Lung (tissue), 11 donors: ENCODE measurements at regions not wholly inside any gene's neighbourhood (a gene's known extent, or its start where the extent isn't known, plus 50 kb on each side); places are given as distances from the start of the nearest gene placed in this dataset.

Source experiments
- ATAC-seq: fragments of 200-7000 bp; cut with Tn5 transposase; one replicate; pipeline ENCODE4 v1.9.1; 2020; ENCODE audit warnings: moderate number of reproducible peaks; ENCODE audit not compliant: insufficient read depth, low FRiP score
- DNase-seq, 3 donors: peaks; one replicate each; pipeline ENCODE4 v3.0.0-alpha.2; 2013 to 2017
- H3K27ac ChIP-seq, 2 donors: one replicate each; pipeline ENCODE4 v1.5.1; 2013; ENCODE audit warnings: mild to moderate bottlenecking in 2 of 2, moderate library complexity in 2 of 2, control low read depth in 1 of 2, inconsistent platforms in 1 of 2, low read depth in 1 of 2, low read length in 1 of 2
- H3K27me3 ChIP-seq, 3 donors: one replicate each; pipeline ENCODE4 v1.5.1; 2013; ENCODE audit warnings: low read length in 2 of 3; ENCODE audit not compliant: control insufficient read depth in 3 of 3, insufficient read depth in 3 of 3
- H3K36me3 ChIP-seq, 4 donors: one replicate each; pipeline ENCODE4 v1.5.1; 2013; ENCODE audit warnings: low read length in 4 of 4, mild to moderate bottlenecking in 1 of 4, moderate library complexity in 1 of 4; ENCODE audit not compliant: control insufficient read depth in 4 of 4, insufficient read depth in 4 of 4
- H3K4me1 ChIP-seq, 5 donors: one replicate each; pipeline ENCODE4 v1.5.1; 2013; ENCODE audit warnings: low read length in 5 of 5, mild to moderate bottlenecking in 2 of 5, moderate library complexity in 1 of 5; ENCODE audit not compliant: control insufficient read depth in 5 of 5, insufficient read depth in 5 of 5
- H3K4me3 ChIP-seq: one replicate; pipeline ENCODE4 v1.5.1; 2013; ENCODE audit warnings: mild to moderate bottlenecking, control low read depth, moderate library complexity
- H3K9ac ChIP-seq, 2 donors: one replicate each; pipeline ENCODE4 v1.5.1; 2013; ENCODE audit warnings: low read length in 2 of 2, control low read depth in 1 of 2; ENCODE audit not compliant: insufficient read depth in 1 of 2
- H3K9me3 ChIP-seq, 4 donors: one replicate each; pipeline ENCODE4 v1.5.1; 2013; ENCODE audit warnings: low read length in 3 of 4, mild to moderate bottlenecking in 1 of 4, moderate library complexity in 1 of 4; ENCODE audit not compliant: control insufficient read depth in 4 of 4, insufficient read depth in 3 of 4
- CTCF ChIP-seq: IDR thresholded peaks from 2 replicates; pipeline ENCODE4 v1.5.1; 2012; ENCODE audit warnings: mild to moderate bottlenecking; ENCODE audit errors: control extremely low read depth, extremely low read depth
- WGBS, 2 donors: extraction: QIAGEN DNeasy Blood & Tissue Kit; methylation state at CpG; one replicate each; pipeline ENCODE4 v1.1.7; 2013; 5-methylcytosine and 5-hydroxymethylcytosine counted together
- donor health status: control.
- donor health status: control.
- donor health status: Bipolar disorder and iron deficiency.
- donor health status: healthy.
- donor health status: DM: yes; HTN: yes; CAD: no.

DNA sequence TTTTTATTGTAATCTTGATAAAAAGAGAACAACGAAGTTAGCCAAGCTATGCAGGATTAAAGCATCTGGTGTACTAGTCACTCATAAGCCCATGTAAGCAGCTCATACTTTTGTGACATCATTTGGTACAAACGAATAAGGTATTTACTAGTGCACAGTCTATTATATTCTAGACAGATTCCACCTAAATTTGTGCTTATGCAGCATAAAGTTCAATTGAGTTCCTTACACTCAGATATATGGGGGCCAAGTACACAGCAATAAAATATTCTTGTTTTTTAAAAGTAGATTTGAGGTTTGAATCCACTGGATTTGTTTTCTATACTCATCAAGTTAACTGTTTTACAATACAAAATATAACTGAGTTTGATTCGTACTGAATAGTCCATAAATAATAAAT is 1621.2 kb downstream of the MAT2B start:
- ATAC-seq = no peak
- DNase-seq = no peak
- Histone ChIP-seq H3K4me3 (no peak overlapping the region), H3K27me3 (no peaks in the 10 kb centered on the region), H3K36me3 (no peaks in the 10 kb centered on the region), H3K27ac (no peak overlapping the region), H3K9me3 (no peaks in the 10 kb centered on the region), H3K9ac (no peak overlapping the region), H3K4me1 (no peaks in the 10 kb centered on the region)
- WGBS, 2 donors = 72 to 85% methylated on average over 3 of the region's 3 CpGs
- no peak for TF ChIP-seq CTCF

- no peaks in the 10 kb centered on the region for H3K9me3 ChIP-seq
- H3K36me3 ChIP-seq = no peaks in the 10 kb centered on the region
- DNase-seq (no peak), ATAC-seq (no peak)
- WGBS, 2 donors = 62 to 81% methylated on average over 2 of the region's 2 CpGs
- H3K27me3 ChIP-seq = no peaks in the 10 kb centered on the region
- H3K9ac ChIP-seq = no peak overlapping the region
- H3K27ac ChIP-seq = no peak overlapping the region
- H3K4me3 ChIP-seq = no peak overlapping the region
- H3K4me1 ChIP-seq = no peaks in the 10 kb centered on the region
- no peak for TF ChIP-seq CTCF
Observed at GRCh38 chr5:165127941-165128340, 1622.5 kb downstream of the MAT2B start.

- 76 to 84% methylated on average over 4 of the region's 4 CpGs for WGBS, 2 donors
- no peak for TF ChIP-seq CTCF
Observed at GRCh38 chr5:165130656-165131055, 1625.2 kb downstream of the MAT2B start.

GRCh38 chr5:165134155-165134554 is 1628.7 kb downstream of the MAT2B start:
- Histone ChIP-seq H3K27me3 (no peaks in the 10 kb centered on the region), H3K9me3 (no peaks in the 10 kb centered on the region), H3K27ac (no peak overlapping the region), H3K4me3 (no peak overlapping the region), H3K36me3 (no peaks in the 10 kb centered on the region), H3K9ac (no peak overlapping the region), H3K4me1 (peaks cover 0 to 5% (median 0%) of the 10 kb centered on the region in 5 donors)
- ATAC-seq (no peak), DNase-seq (no peak)
- 61 to 84% methylated on average over 6 of the region's 6 CpGs for WGBS, 2 donors
- TF ChIP-seq CTCF = no peak

More at GRCh38 chr5:165130656-165131055, 1625.2 kb downstream of the MAT2B start:
- no peak for DNase-seq
- ATAC-seq = no peak
- Histone ChIP-seq H3K4me1 (no peaks in the 10 kb centered on the region), H3K9me3 (no peaks in the 10 kb centered on the region), H3K4me3 (no peak overlapping the region), H3K9ac (no peak overlapping the region), H3K27me3 (no peaks in the 10 kb centered on the region), H3K27ac (no peak overlapping the region), H3K36me3 (no peaks in the 10 kb centered on the region)
